GM18909 (cell line): ENCODE measurements at regions not wholly inside any gene's neighbourhood (a gene's known extent, or its start where the extent isn't known, plus 50 kb on each side); places are given as distances from the start of the nearest gene placed in this dataset.
"Not testable (repeated sequence)": the region's sequence is repeated elsewhere in the genome, so short reads cannot be mapped to it uniquely, and the experiment has no call there.

Experiments used
- ATAC-seq: cut with Tn5 transposase; IDR thresholded peaks from one replicate; pipeline ENCODE4 v1.9.1; 2021; ENCODE audit warnings: mild to moderate bottlenecking; ENCODE audit not compliant: unreplicated experiment, poor library complexity

- no peak for ATAC-seq
Observed at GRCh38 chr1:5141750-5142149, 487.3 kb downstream of the AJAP1 start.

- ATAC-seq = no peak
Observed at GRCh38 chr1:5140962-5141361, 486.6 kb downstream of the AJAP1 start.

- ATAC-seq = no peak
Observed at GRCh38 chr1:5140136-5140535, 485.7 kb downstream of the AJAP1 start.

DNA sequence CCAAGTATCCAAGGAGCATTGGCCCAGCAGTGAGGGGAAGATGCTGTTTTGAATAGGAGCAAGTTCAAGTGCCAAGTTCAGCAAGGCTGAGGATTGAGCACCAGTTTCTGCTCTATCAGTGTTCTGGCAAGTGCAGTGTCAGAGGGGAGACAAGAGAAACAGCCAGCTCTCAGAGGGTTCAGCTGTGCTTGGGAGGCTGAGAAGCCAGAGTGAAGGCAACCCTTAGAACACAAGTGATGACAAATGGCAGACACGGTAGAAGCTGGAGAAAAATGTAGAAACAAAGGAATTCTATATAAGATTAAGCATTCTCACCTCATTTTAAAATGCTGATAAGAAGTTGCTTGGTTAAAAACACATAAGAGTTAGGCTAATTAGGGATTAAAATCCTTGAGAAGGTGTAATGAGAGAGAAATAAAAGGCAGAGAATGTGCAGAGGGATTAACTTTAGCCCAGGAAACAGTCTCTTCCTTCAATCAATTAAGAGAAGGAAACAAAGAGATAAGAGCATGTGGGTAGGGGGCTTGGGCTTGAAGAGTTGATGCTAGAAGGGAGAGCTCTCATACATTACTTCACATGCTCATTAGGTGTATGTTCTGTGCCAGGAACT lies 475.4 kb downstream of the AJAP1 start:
- ATAC-seq = no peak

GRCh38 chr1:5125208-5125607 lies 470.8 kb downstream of the AJAP1 start:
- ATAC-seq = no peak

GRCh38 chr1:5120559-5120958 lies 466.1 kb downstream of the AJAP1 start:
- ATAC-seq = no peak

DNA sequence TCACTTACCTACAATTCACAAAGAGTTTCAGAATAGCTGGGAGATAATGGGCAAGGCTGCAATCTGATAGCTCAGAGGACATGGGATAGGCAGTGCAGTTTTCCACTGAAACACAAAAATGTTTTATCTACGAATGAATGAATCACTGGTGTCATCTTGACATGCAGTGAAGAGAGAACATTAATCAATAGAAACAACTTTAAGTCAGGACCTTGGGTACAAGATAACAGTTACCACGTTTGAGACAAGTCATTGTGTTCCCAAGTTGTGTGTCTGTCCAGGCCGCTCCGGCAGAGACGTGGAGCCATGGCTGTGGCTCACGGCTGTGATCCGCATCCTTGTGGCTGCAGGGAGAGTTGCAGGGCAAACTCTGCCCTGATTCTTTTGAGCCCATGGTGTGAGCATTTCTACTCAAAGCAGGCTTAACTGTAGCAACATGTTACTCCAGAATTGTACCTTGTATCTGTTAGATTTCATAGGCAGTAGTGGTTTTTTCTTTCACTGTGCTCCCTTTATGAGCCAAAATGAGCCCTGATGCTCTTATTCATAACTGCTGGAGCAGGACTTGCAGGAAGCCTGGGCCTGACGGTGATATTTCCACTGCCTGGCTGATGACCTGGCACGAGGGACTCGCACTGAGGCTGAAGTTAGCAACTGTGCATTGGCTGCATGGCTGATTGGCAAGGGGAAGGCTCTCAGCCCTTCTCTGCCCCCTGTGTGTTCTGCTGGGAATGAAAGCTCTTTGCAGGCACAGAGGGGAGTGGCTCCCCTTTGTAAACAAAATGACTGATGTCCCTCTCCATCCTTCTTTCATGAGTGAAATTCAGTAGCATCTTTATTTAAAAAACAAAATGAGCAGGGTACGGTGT lies 465.2 kb downstream of the AJAP1 start:
- no peak for ATAC-seq

DNA sequence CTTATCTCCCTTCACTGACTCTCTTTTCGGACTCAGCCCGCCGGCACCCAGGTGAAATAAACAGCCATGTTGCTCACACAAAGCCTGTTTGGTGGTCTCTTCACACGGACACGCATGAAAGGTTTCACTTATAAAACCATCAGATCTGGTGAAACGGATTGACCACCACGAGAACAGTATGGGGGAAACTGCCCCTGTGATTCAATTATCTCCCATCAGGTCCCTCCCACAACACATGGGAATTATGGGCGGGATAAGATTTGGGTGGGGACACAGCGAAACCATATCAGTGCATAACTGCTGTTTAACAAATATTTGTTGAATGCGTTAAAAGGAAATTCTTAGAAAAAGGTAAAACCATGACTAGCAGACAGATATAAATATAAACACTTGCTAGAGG lies 464.4 kb downstream of the AJAP1 start:
- ATAC-seq = not testable (repeated sequence)

DNA sequence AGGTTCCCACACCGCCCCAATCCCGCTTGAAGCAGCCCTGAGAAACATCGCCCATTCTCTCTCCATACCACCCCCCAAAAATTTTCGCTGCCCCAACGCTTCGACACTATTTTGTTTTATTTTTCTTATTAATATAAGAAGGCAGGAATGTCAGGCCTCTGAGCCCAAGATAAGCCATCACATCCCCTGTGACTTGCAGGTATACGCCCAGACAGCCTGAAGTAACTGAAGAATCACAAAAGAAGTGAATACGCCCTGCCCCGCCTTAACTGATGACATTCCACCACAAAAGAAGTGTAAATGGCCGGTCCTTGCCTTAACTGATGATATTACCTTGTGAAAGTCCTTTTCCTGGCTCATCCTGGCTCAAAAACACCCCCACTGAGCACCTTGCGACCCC lies 463.9 kb downstream of the AJAP1 start:
- ATAC-seq = not testable (repeated sequence)

DNA sequence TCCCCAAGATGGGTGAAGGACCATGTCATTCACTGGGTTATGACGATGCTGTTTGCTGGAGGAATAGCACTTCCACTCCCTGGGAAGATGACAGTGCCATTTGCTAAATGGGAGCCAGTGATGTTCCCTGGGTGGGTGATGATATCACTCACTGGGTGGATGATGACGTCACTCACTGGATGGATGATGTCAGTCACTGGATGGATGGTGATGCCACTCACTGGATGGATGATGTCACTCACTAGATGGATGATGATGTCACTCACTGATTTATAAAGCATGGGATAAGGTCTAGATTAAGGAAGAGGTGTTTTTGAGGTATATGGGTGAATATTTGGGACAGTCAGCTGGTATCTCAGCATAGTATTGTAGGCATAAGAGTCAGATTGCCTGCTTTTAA lies 457.2 kb downstream of the AJAP1 start:
- ATAC-seq = no peak

- ATAC-seq = no peak
Observed at GRCh38 chr1:5110508-5110907, 456.1 kb downstream of the AJAP1 start.

DNA sequence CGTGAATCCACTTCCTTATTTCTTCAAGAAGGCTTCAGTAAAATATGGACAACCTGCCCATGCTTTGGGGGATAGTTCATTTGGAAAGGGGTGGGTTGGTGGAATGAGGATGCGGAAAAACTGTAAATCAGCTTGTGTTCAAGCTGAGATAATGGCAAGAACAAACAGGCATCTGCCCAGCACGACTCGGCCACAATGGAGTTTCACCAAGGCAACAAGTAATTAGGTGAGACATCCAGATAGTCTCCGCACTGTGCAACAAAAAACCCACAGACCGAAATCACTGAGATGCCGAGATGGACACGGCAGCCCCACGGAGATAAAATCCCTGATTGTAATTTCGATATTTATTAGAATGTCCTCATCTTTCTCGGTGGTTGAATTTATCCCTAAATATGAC lies 455.2 kb downstream of the AJAP1 start:
- no peak for ATAC-seq

DNA sequence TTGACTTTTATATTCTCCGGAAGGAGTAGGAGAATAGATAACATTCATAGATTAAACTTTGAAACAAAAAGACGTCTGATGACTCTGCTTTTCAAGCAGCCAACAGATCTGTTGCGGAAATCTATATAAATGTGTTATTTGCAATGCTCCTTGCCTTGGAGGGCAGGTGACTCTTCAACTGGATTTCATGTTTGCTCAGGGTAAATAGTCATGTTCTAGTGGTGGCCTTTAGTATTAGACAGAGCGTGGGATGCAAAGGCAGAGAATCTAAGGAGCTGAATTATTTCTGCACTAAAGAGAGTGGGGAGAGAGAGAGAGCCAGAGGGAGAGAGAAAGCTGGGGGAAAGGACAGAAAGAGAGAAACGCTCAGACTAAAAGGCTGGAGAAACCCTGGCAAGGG lies 454.3 kb downstream of the AJAP1 start:
- ATAC-seq = no peak

GRCh38 chr1:5105744-5106143 lies 451.3 kb downstream of the AJAP1 start:
- ATAC-seq = no peak

- no peak for ATAC-seq
Observed at GRCh38 chr1:5099558-5099957, 445.1 kb downstream of the AJAP1 start.

GRCh38 chr1:5098981-5099385 lies 444.6 kb downstream of the AJAP1 start:
- ATAC-seq = no peak

- no peak for ATAC-seq
Observed at GRCh38 chr1:5093042-5093441, 438.6 kb downstream of the AJAP1 start.

DNA sequence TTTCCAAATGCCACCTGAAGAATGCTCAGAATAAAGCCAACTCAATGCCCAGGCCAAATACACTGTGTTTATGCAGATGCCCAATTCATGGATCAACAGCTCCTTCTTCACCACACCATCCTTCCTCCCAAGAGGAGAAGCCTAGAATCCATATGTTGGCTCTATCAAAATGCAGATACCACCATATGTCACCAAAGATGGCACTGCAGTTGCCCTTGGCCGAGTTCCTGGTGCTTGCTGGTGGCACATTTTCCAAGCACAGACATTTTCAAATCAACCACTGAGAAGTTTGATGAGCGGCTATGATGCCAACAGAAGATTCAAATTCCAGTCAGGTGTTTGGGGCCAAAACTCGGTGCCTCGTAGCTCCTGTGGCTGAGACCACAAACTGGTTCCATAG lies 430.3 kb downstream of the AJAP1 start:
- ATAC-seq = no peak

DNA sequence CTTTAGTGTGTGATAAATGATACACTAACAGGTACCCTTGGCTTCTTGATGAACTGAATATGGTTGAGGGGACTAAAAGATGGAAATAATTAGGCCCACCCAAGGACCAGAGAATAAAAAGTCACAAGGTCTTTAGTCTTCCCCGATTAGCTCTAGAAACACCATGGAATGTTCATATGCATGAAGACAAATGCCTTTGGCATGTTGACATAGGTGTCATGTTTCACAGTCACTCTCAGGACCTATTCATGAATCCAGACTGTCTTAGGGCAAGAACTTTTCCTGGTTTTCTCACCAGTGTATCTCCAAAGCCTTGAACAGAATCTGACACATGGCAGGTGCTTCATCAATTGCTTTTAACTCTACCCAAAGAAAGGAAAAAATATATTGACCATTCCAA lies 412.8 kb downstream of the AJAP1 start:
- no peak for ATAC-seq

DNA sequence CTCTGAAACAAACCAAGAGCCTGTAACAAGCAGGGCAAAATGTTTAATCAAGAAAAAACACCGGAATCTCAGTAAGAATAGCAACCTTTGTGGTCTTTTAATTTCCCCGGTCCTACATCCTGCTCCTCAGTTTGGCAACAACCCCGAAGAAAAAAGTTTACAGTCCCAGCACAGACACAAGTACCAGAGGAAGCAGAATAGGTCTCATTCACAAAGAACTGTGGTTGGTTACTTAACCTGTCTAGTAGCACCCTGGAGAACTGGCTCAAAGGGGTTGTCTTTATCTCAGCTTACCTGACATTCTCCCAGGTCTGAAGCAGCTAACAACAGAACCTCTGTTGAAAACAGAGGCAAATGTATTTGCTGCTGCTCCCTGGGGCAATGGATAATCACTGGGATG lies 399.3 kb downstream of the AJAP1 start:
- ATAC-seq = no peak

- ATAC-seq = no peak
Observed at GRCh38 chr1:5029136-5029535, 374.7 kb downstream of the AJAP1 start.

DNA sequence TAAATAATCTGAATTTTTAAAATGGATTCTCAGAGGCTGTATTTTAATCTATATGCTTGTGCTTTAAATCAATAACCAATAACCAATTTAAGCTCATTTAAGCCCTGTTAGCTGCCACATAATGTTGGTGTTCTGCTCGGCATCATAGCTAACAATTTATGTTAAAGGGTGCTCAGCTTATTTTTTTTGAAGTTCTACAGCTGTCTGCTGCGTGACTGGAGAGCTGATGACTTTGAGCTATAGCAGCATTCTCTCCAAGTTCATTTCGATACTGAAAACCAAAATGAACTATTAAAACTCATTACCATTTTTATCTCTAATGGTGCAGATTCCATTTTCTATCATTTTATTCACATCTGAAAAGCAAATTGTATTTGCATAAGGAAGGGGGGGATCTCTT lies 357.8 kb downstream of the AJAP1 start:
- ATAC-seq = no peak
